Stimulated activated naive CD4-positive, alpha-beta T cell treated with Interleukin-2 at 50 U/mL for 16 hours (primary cell): ENCODE measurements at regions not wholly inside any gene's neighbourhood (a gene's known extent, or its start where the extent isn't known, plus 50 kb on each side); places are given as distances from the start of the nearest gene placed in this dataset.

Source experiments
- DNase-seq: peaks from one replicate; lab custom pipeline; 2025; lab: John Stamatoyannopoulos, UW

DNA sequence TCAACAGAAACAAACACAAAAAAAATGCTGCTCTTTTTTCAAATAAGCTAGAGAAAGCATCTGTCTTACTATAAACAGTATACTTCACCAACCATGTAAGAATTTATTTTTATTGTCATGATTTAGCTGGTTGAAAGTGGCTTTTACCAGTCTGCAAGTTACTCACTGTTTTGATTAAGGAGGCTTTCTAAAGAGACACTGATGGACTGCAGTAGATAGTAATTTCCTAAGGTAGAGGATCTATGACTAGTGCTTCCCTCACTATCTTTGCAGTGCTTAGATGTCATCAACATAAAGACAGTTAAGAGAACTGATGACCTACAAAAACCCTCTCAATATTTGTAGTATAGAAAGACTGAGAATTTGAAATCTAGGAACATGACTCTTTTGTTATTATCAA is 846.2 kb upstream of the AGA start:
- no peak for DNase-seq

DNA sequence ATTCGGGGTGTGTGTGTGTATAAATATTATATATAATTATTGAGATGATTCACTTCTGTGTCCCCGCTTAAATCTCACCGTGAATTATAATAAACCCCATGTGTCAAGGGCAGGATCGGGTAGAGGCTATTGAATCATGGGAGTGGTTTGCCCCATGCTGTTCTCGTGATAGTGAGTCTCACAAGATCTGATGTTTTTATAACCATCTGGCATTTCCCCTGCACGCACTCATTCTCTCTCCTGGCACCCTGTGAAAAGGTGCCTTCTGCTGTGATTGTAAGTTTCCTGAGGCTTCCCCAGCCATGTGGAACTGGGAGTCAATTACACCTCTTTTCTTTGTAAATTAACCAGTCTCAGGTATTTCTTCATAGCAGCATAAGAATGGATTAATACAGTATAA is 851.4 kb upstream of the AGA start:
- no peak for DNase-seq

DNA sequence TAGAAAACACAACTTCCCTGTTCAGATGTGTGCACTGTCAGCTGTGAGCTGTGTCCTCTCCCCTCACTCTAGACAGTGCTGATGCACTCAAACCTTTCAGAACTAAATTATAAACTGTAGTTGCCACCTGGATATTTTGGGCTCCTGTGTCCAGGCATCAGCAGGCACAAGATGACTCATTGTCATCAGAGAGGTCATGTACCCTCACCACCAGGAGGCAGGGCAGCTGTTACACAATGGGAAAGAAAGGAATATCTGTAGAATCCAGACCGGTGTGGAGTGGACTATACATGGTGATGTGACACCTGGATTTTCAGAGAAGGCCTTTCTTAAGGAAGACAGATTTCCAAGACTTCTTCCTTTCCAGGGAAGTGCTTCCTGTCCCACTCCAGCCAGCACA is 854.4 kb upstream of the AGA start:
- DNase-seq = no peak

GRCh38 chr4:178306565-178306964 is 864.3 kb upstream of the AGA start:
- no peak for DNase-seq

DNA sequence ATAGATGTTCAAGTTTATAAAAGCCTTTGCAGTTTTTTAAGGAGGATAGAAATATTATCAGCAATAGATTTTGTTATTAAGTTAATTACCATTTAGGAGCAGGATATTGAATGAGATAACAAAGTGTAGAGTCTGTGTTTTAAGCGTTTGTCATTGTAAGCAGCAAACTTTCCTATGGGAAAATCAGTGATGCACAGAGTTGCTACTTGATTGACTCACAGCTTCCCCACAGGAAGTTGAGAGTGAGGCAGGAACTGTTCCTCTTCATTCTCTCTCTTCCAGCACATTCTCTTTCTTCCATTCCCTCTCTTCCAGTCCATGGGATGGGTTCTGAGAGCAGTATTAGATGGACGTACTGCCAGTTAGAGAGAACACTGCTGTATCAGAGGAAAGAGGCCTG is 867.7 kb upstream of the AGA start:
- no peak for DNase-seq

- DNase-seq = no peak
Measured at GRCh38 chr4:178311997-178312396, 869.8 kb upstream of the AGA start.

- no peak for DNase-seq
Measured at GRCh38 chr4:178314287-178314686, 872.0 kb upstream of the AGA start.

- no peak for DNase-seq
Measured at GRCh38 chr4:178316211-178316610, 874.0 kb upstream of the AGA start.

GRCh38 chr4:178320003-178320402 is 877.8 kb upstream of the AGA start:
- no peak for DNase-seq

- DNase-seq = no peak
Measured at GRCh38 chr4:178322524-178323183, 880.4 kb upstream of the AGA start.

- no peak for DNase-seq
Measured at GRCh38 chr4:178329226-178329872, 887.1 kb upstream of the AGA start.

- no peak for DNase-seq
Measured at GRCh38 chr4:178333355-178333754, 891.1 kb upstream of the AGA start.

GRCh38 chr4:178339769-178340168 is 897.5 kb upstream of the AGA start:
- no peak for DNase-seq

- DNase-seq = no peak
Measured at GRCh38 chr4:178340468-178340867, 898.2 kb upstream of the AGA start.

GRCh38 chr4:178344096-178344495 is 901.9 kb upstream of the AGA start:
- DNase-seq = no peak

- DNase-seq = no peak
Measured at GRCh38 chr4:178347111-178347510, 904.9 kb upstream of the AGA start.

- no peak for DNase-seq
Measured at GRCh38 chr4:178349601-178350000, 907.4 kb upstream of the AGA start.

DNA sequence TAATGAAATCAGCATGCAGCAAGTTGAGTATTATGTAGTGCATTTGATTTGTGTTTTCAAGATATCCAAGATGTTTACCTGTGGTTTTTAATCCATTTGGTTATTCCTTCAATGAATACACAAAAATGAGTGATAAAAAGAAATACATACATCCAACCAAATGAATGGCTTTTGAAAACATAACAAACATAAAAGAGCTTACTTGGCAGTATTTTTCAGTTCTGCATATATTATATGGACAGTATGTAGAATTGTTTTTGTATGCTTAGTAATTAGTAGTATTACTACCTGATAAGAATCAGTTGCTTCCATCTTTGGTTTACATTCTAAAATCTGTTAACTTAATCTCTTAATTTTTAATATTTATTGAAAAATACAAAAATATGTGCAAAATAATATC is 908.9 kb upstream of the AGA start:
- no peak for DNase-seq

DNA sequence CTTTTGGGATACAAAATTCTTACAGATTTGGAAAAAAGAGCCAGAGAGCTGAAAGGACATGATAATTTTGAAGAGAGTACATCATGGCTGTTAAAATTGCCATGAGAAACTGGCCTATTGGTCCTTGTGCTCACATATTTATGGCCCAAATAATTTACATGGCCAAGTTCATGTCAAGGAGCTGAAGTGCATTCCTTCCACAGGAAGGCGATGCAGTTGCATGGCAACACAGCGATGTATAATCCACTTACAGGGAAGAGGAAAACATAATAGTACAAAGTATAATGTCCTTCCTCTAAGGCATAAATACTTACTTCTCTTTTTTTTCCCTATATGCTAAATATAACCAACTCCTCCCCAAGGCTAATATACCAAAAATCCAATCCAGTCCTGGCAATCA is 914.5 kb upstream of the AGA start:
- no peak for DNase-seq

DNA sequence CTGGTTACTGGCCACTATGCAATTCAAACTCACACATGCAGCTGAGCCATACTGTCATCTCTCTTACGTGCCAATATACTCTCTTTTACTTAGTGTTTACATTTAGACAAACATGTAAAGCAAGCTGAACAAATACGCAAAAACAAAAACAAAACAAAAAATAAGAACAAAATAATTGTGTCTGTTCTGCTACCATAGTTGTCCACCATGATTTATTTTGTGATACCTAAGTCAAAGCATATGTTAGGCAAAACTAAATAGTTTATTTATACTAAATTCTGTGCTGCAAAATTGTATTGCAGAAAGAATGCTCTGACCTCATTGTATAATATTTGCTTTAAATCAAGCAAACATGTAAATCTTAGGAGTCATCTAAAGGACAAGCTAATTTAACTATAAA is 943.2 kb upstream of the AGA start:
- DNase-seq = no peak

GRCh38 chr4:178387756-178388155 is 945.5 kb upstream of the AGA start:
- DNase-seq = no peak

DNA sequence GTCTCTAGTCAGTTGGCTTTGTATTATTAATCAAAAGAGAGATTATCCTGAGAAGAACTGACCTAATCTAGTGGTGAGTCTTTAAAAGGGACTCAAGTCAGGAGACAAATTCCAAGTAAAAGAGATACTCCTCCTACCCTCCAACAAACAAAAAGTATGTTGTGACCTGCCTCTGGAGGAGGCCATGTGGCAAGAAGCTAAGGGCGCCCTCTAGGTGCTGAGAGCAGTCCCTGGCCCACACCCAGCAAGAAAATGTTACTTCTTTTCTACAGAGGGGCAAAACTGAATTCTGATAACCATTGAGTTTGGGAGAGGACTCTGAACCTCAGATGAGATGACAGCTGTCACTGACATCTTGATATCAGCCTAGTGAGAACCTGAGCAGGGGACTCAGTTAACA is 953.6 kb upstream of the AGA start:
- DNase-seq = no peak

GRCh38 chr4:178412455-178412854 is 970.2 kb upstream of the AGA start:
- DNase-seq = no peak

GRCh38 chr4:178414042-178414441 is 971.8 kb upstream of the AGA start:
- DNase-seq = no peak
